Epithelial cell of proximal tubule (primary cell): ENCODE measurements at regions not wholly inside any gene's neighbourhood (a gene's known extent, or its start where the extent isn't known, plus 50 kb on each side); places are given as distances from the start of the nearest gene placed in this dataset.
A peak's percentile ranks its signal among the peaks of the same experiment; 100 is the strongest.

ENCODE experiments used
- DNase-seq: peaks from one replicate; pipeline ENCODE4 v3.0.0-alpha.2; 2011; ENCODE audit warnings: low read depth
- H3K4me3 ChIP-seq: 2 replicates; pipeline ENCODE4 v1.5.1; 2011; ENCODE audit warnings: low read depth, mild to moderate bottlenecking, low read length
- CTCF ChIP-seq: conservative IDR thresholded peaks from 2 replicates; pipeline ENCODE4 v1.5.1; 2012; ENCODE audit warnings: low read depth, mild to moderate bottlenecking, low read length

- TF ChIP-seq CTCF = no peak
- peak; percentile 76 for DNase-seq
- no peak overlapping the region for H3K4me3 ChIP-seq
These were observed 114.8 kb downstream of the SNX19 start for GRCh38 chr11:130801333-130802122.

GRCh38 chr11:130802567-130802966, 113.7 kb downstream of the SNX19 start:
- H3K4me3 ChIP-seq = no peak overlapping the region
- no peak for DNase-seq
- TF ChIP-seq CTCF = no peak

- no peak for TF ChIP-seq CTCF
- no peak for DNase-seq
These were observed 111.8 kb downstream of the SNX19 start for GRCh38 chr11:130804306-130805076.

GRCh38 chr11:130806746-130807145, 109.5 kb downstream of the SNX19 start:
- TF ChIP-seq CTCF = no peak
- no peak for DNase-seq
- H3K4me3 ChIP-seq = no peak overlapping the region

More at GRCh38 chr11:130804306-130805076, 111.8 kb downstream of the SNX19 start:
- no peak overlapping the region for H3K4me3 ChIP-seq

- no peak for DNase-seq
- TF ChIP-seq CTCF = no peak
- H3K4me3 ChIP-seq = no peak overlapping the region
These were observed 107.7 kb downstream of the SNX19 start for GRCh38 chr11:130808541-130808940.

- H3K4me3 ChIP-seq = no peak overlapping the region
- no peak for TF ChIP-seq CTCF
- DNase-seq = no peak
These were observed 103.1 kb downstream of the SNX19 start for GRCh38 chr11:130813196-130813595.
